Testis (tissue), 2 donors: ENCODE measurements at regions not wholly inside any gene's neighbourhood (a gene's known extent, or its start where the extent isn't known, plus 50 kb on each side); places are given as distances from the start of the nearest gene placed in this dataset.

Source experiments
- POLR2A ChIP-seq: fragments of 450-650 bp; IDR thresholded peaks from one replicate; pipeline ENCODE4 v1.6.1; 2017; ENCODE audit warnings: antibody characterized with exemption, mild to moderate bottlenecking, moderate library complexity
- TF ChIP-seq, protein P1 (sequence below), 3 experiments: fragments of 450-650 bp in 2 of 3; fragments of 200-600 bp in 1 of 3; sonication (generic) in 1 of 3; IDR thresholded peaks; one replicate each; pipeline ENCODE4 v1.5.1; 2016 to 2019; ENCODE audit warnings: antibody characterized with exemption in 3 of 3, mild to moderate bottlenecking in 2 of 3, moderate library complexity in 1 of 3

DNA sequence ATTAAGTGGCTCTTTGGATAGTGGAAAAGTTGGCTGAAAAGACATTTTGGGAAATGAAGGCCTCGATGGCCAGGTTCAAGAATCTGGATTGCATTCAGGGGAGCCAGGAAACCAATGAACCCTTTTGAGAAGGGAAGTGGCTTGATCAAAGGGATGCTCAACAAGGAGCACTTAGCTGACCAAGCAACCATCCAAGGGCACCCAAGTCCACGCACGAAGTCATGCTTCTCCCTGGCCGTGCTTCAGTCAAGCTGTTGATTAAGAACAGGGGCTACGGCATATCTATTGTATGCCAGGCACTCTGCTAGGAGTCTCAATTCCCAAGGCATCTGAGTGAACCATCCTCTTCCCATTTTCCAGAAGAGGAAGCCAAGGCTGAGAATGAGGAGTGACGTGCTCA lies 185.8 kb upstream of the GLI2 start:
- TF ChIP-seq POLR2A = no peak
- TF ChIP-seq, protein P1, sequence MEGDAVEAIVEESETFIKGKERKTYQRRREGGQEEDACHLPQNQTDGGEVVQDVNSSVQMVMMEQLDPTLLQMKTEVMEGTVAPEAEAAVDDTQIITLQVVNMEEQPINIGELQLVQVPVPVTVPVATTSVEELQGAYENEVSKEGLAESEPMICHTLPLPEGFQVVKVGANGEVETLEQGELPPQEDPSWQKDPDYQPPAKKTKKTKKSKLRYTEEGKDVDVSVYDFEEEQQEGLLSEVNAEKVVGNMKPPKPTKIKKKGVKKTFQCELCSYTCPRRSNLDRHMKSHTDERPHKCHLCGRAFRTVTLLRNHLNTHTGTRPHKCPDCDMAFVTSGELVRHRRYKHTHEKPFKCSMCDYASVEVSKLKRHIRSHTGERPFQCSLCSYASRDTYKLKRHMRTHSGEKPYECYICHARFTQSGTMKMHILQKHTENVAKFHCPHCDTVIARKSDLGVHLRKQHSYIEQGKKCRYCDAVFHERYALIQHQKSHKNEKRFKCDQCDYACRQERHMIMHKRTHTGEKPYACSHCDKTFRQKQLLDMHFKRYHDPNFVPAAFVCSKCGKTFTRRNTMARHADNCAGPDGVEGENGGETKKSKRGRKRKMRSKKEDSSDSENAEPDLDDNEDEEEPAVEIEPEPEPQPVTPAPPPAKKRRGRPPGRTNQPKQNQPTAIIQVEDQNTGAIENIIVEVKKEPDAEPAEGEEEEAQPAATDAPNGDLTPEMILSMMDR (IDR thresholded peaks at IDR 0.05) = no peak
